Renal cortical epithelial cell (primary cell): ENCODE measurements at regions not wholly inside any gene's neighbourhood (a gene's known extent, or its start where the extent isn't known, plus 50 kb on each side); places are given as distances from the start of the nearest gene placed in this dataset.
"Not testable (repeated sequence)": the region's sequence is repeated elsewhere in the genome, so short reads cannot be mapped to it uniquely, and the experiment has no call there.

Source experiments
- DNase-seq: peaks from one replicate; pipeline ENCODE4 v3.0.0-alpha.2; 2011; ENCODE audit warnings: low read depth

DNA sequence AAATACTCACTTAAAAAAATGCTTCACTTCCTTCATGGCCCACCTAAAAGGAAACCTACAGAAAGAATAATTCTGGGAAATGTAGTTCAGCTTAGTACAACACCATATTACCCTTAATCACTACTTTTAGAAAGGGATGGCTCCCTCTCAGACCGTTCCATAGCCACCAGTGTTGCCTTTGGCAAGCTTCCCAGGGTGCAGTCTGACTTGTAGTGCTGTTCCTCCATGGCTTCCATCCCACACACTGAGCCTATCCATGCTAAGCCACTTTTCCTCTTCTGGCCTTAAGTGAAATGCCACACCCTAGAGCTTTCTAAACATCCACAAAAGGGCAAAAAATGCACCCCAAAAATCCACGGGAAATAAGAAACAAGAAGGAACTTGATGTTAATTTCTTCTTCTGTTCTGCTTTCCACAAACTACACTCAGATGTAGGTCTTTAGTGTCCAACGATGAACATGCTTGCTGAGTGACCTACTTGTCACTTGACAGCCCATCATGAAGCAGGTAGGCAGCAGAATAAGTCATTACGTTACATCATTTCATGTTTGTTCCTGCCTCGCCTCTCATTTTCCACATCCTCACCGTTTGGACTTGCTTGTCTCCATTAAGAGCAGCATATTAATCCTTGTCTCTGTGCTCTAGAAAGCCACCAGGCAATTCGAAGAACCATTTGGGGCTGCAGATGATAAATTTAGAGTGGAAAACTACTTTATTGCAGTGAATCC is 391.1 kb upstream of the GRAMD2B start:
- peak; percentile 57 for DNase-seq

DNA sequence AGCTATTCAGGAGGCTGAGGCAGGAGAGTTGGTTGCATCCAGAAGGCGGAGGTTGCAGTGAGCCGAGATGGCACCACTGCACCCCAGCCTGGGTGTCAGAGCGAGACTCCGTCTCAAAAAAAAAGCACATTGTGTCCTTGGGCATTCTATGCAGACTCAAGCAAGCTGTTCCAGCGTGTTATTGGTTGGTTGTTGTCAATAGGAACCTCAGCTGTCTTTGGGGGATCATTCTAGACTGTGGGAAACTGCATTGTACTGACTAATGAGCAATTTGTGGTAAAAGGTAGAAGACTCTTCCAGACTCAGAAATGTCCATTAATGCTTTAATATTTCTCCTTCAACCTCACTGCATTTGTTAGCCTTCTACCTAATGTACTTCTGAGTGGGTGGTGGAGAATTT is 379.5 kb upstream of the GRAMD2B start:
- no peak for DNase-seq

DNA sequence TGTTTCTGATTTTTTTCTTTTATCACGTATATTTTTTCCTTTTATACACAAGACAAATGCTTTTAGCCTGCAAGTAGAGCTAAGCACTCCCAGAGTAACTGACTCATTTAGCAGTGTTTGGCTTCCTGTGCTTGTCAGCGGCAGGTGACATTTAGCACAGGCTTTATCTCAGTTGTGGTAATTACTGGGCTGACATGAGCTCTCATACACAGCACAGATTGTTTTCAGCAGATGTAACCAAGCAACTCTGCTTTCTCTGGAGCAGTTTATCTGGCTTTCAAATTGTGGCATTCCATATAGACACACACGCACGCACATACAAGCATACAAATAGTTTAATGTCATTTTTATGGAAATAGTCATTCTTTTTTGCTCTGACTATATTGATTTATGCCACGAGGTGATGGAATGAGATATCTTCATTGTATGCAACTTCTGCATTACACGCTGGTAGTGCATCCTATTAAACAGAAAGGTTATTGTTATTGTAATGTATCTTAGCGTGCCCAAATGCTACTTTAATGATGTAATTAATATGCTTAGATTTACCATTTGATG is 379.0 kb upstream of the GRAMD2B start:
- peak; percentile 19 for DNase-seq

DNA sequence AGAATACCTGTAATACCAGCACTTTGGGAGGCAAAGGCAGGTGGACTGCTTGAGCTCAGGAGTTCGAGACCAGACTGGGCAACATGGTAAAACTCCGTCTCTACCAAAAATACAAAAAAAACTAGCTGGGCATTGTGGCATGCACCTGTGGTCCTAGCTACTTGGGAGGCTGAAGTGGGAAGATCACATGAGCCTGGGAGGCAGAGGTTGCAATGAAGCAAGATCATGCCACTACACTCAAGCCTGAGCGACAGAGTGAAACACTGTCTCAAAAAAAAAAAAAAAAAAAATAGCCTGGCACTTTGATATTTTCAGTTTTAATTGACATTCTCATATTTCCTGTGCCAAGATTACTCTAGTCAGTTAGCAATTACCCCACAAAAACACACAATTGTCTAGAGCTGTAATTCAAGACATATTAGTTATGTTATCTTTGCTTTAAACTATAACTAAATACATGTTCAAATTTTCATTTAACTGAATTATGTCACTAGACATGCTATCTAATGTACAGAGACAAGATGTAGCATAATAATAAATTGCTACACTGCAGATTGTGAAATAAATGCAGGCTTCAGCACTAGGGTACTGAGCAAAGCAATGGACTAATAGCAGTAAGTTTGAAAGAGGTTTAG is 378.2 kb upstream of the GRAMD2B start:
- DNase-seq: no peak

DNA sequence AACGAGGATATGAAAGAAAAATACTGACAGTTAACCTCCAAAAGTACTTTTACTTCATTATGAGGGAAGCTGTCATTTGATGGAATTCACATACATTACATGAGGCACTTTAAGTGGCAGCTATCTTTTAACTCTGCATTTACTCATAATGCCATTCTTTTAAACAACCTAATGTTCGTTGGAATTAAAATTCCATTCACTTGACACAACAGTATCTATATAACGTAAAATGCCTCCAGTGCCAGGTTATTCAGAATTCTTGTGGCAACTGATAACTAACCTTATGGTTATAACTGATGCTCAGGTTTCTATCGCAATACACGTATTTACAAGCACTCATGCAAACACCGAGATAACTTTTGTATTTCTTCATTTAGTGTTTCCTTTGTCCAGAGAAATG is 376.9 kb upstream of the GRAMD2B start:
- DNase-seq: no peak

DNA sequence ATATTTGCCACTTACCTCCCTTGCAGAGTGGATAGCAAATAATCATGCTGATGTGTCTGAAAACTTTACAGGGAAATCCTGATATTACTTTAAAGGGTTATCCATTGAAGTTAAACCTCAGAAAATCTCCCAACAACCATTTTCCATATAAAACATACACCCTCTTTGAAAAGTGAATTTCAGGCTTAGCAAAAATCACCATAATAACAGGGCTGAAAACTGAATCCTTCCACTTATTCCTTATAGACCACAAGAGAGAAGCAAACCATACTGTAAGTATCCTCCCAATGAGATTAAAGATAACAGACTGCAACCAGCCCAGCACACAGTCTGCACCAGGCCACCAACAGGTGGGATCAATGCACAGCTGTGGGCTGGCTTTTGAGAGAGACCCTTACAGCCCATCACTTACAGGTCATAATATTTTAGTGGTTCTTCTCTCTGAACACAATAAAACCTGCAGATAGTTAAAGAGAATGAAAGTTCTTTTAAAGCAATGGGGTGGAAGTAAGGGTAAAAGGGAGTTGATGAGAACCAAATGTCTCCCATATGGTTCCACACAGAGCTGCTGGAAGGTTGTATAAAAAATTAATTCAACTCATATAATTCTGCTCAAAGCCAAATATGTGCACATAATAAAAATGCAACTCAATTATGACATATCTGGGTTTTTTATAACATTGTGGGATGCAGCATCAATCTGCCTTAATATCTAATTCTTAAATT is 376.2 kb upstream of the GRAMD2B start:
- no peak for DNase-seq

DNA sequence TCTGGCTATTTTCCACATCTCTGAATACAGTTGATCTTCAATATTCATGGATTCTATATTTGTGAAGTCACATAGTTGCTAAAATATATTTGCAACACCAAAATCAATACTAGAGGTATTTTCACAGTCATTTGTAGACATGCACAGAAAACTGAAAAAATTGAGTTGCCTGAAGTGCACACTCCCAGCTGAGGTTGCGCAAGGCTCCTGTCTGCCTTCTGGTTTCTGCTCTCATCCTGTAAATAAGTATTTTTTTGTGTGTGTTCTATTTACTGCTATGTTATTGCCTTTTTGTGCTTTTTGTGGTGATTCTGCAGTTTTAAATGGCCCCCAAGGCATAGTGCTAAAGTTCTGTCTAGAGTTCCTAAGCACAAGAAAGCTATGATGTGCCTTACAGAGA is 371.1 kb upstream of the GRAMD2B start:
- DNase-seq: peak; percentile 26

DNA sequence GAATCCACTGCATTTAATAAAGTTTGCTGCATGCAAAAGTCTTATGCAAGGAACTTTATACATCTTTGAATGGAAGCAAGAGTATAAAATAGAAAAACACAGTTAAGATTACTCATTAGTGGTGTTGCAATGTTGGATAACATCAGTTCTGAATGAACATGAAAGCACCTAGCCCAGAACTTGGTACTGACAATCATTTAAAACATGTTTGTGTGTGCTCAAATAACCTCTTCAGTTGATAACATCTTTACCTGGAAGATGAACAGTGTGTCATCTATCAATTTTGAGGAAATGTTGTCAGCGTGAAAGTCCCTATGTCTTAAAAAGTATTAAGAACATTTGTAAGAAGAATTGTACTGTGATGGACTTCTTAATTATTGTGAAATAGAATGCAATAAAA is 370.4 kb upstream of the GRAMD2B start:
- DNase-seq: peak; percentile 54

DNA sequence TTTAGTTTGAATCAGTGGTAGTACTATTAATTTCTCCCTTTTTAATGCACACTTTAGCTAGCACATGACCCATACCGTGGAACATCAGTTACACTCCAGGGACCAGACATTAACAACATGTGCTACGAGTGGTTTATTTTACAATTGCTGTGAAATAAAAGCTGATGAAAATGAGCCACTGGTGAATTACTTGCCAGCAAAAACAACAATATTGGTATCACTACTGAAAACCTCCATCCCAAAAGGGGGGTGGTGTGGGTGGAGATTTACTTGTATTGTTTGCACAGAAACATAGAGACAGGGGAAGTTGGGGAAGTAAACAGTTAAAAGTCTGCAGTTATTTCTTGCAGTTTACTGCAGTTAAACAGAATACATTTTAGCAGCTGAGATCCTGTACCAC is 369.6 kb upstream of the GRAMD2B start:
- DNase-seq: no peak

DNA sequence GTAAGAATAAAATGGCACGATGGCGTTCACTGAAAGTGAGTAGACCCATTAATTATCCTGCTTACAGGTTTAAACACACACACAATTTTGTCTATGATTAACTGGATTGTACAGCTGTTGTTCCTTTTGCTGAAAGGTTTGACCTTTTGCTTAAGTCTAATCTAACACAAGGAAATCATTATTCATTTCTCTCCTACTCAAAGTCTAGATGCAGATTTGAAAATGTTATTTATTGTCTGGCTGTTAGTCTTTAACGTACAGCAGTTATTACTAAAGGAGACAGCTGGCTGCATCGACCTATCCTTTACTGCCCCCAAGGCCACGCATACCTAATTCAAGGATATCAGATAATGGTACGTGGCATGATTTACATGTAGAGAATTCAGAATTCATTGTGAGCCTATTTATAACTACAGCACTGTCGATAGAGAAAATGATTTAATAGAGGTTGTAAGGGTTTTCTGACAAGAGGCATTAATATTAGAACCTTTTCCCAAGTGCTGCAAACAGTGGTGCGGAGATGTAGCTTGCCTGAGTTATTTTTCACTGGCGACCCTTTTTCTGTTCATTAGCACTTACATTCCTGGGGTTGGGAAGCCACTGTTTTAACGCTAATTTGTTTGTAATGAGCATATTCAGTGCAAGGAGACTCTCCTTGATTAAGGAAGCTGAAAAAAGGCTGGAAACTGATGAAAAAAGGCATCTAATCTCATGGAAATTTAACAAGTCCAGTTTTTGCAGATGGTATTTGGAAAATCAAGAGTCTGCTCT is 368.4 kb upstream of the GRAMD2B start:
- DNase-seq: peak; percentile 88

DNA sequence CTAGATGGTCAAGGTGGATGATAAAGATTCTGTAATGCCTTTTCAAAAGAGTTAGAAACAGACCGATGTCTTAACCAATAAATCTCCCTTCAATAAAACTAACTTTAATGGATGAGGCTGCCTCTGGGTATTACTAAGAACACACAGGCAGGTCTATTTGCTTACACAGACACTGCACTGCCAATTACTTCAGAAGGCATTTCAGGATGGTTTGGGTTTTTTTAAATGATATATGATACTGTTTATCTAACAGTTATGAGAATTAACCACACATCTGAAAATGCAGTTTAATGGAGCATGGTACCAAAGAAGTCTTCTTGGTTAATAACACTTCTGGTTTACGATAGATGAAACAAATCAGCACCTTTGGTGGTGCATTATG is 367.9 kb upstream of the GRAMD2B start:
- no peak for DNase-seq

DNA sequence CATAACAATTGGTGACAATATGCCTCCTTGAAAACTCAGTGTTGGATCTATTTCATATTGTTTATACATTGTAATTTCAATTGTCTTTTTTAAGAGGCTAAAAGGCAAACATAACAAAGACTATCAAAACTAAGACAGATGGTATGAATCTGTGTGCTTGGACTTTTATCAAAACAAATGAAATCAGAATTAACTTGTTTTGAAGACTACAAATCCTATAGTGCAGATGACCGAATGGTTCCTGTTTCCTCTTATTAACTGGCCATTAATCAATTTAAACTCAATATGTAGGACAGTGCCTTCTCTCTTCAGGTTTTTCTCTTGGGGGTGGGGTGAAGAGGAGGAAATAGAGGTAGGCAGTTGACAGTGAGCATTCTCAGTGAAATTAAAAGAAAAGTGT is 366.9 kb upstream of the GRAMD2B start:
- no peak for DNase-seq

DNA sequence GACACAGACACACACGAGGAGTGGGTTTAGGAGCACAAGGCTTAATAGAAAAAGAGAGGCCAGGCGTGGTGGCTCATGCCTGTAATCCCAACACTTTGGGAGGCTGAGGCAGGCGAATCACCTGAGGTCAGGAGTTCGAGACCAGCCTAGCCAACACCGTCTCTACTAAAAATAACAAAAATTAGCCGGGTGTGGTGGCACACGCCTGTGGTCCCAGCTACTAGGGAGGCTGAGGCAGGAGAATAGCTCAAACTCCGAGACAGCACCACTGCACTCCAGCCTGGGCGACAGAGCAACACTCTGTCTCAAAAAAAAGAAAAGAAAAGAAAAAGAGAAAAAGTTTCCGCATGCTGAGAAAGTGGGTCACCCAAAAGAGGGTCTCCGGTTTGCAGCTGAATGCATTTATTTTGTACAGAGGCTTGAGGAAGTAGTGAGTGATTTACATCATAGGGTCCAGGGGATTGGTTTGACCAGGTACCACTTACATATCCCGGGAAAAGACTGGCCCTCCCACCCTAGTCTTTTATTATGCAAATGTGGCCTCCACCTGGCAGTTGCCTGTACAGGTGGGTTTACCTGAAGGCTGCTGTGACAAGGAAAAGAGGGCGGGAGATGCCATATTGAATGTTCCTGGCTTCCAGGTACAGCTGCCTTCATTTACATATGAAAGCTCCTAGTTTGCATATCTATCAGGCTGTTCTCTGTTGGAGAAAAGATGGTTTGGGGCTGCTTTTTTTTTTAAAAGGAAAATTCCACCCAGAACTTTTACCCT is 366.2 kb upstream of the GRAMD2B start:
- no peak for DNase-seq

DNA sequence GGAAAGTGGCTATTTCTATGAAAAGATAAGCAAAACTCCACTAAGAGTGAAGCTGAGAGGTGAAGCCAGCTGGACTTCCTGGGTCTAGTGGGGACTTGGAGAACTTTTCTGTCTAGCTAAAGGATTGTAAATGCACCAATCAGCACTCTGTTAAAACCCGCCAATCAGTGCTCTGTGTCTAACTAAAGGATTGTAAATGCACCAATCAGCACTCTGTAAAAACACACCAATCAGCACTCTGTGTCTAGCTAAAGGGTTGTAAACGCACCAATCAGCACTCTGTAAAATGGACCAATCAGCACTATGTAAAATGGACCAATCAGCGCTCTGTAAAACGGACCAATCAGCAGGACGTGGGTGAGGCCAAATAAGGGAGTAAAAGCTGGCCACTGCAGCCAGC is 364.8 kb upstream of the GRAMD2B start:
- not testable (repeated sequence) for DNase-seq

DNA sequence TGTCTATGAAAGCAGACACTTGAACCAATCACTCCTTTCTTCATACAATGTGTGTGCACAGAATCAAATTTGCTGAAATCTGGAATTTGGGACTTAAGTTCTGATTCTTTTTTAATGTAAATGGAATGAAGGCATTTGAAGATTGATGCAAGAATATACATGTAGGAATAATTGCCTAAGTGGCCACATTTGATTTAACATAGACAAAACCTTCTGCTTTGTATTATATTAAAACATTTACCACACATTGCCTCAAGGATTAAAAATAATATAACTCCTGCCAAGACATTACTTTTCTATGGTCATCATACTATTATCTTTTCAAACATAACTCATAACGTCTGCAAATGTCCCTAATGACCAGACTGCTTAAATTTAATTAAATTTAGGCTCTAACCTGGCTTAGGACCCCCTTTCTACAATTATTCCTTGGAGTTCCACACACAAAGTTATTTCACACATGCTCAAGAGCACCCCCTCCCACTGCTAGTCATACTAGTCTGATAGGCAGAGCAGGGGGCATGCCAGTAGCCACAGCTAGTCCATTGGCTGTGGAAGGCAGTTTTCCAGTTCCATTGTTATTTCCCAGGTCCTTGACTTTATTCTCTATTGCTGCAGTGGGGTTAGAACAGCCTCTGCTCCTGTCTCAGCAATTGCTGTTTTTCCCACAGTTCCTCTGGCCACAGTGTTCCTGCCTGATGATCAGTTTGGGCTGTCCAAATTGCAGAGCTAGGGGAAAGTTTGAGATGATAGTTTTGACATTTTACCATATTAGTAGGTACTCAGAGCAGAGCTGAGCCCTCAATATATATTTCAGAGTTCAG is 360.6 kb upstream of the GRAMD2B start:
- no peak for DNase-seq

DNA sequence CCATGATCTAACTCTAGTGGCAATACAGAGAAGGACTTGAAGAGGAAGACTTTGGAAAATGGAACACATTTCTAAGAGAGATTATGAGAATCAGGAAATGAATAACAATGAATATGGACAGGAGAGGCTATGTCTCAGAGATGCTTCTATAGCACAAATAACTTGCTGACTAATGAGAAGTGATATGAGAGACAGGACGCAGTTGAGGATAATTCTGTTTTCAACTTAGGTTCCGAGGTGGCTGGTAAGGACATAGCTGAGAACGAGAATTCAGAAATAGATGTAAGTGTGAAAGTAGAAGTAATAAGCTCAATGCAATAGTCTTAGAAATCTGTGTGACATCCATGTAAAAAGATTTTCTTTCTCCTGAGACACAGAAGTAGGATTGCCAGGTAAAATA is 358.1 kb upstream of the GRAMD2B start:
- no peak for DNase-seq

DNA sequence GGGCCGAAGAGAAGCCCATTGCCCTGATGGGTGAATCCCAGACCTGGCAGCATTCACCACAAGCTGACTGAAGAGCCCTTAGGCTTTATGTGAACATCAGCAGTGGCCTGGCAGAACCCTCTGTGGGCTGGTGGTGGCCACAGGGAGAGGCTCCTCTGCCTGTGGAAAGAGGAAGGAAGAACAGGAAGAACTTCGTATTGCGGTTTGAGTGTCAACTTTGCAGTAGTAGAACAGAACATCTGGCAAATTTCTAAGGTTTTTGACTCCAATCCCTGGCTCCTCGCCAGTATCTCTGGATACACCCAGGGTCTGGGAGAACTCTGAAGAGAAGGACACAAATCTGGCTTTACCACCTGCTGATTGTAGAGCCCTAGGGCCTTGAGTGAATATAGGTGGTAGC is 356.4 kb upstream of the GRAMD2B start:
- no peak for DNase-seq

DNA sequence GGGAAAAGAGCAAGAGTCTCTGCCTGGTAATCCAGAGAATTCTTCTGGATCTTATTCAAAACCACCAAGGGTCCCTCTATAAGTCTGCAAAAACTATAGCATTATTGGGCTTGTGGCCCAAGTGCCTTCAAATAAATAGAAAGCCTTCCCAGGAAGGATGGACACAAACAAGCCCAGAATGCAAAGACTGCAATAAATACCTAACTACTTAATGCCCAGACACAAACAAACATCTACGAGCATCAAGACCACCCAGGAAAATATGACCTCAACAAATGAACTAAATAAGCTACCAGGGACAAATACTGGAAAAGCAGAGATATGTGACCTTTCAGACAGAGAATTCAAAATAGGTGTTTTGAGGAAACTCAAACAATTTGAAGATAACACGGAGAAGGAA is 355.8 kb upstream of the GRAMD2B start:
- DNase-seq: no peak

DNA sequence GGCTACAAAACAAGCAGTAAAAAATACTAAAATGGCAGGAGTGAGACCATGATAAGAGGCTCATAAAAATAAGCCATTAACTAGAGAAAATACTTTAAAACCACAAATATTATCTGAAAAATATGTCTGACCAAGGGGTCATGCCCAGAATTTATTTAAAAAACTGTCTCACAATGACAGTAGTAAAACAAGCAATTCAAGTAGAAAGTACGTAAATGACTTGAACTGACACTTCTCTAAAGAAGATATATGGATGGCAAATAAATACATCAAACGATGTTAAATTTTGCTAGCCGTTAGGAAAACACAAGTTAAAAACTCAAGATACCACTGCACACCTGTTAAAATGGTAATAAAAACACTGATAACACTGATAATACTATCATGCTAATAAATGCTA is 353.9 kb upstream of the GRAMD2B start:
- DNase-seq: no peak

DNA sequence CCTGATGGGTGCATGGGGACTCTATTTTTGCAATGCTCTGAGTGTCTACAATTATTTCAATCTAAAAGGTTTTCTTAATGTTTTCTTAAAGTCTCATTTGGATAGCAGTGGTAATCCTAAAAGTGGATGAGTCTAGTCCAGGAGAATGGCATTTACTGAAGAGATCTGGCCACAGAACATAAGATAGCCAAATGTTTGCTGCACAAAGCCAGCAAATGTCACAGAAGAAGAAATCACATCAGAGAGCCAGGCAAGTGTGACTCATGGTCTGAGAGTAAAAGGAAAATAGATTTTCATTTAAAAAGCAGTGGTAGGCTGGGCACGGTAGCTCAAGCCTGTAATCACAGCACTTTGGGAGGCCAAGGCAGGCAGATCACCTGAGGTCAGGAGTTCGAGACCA is 352.7 kb upstream of the GRAMD2B start:
- no peak for DNase-seq
